Transverse colon (tissue), 4 donors: ENCODE measurements at regions not wholly inside any gene's neighbourhood (a gene's known extent, or its start where the extent isn't known, plus 50 kb on each side); places are given as distances from the start of the nearest gene placed in this dataset.
"Not testable (repeated sequence)": the region's sequence is repeated elsewhere in the genome, so short reads cannot be mapped to it uniquely, and the experiment has no call there.

Experiments
- DNase-seq: peaks from one replicate; pipeline ENCODE4 v3.0.0-alpha.2; 2019
- H3K27ac ChIP-seq, 4 donors: fragments of 200-600 bp; sonication (generic); 2 replicates each; pipeline ENCODE4 v1.5.1; 2016 to 2018; ENCODE audit warnings: inconsistent platforms in 4 of 4
- H3K27me3 ChIP-seq: fragments of 200-600 bp; sonication (generic); 2 replicates; pipeline ENCODE4 v1.5.1; 2017; ENCODE audit warnings: inconsistent platforms
- H3K36me3 ChIP-seq, 4 donors: fragments of 200-600 bp; sonication (generic); 2 replicates each; pipeline ENCODE4 v1.5.1; 2017 to 2019; ENCODE audit warnings: inconsistent platforms in 4 of 4
- H3K4me1 ChIP-seq, 4 donors: fragments of 200-600 bp; sonication (generic); 2 replicates each; pipeline ENCODE4 v1.5.1; 2017 to 2020; ENCODE audit warnings: inconsistent platforms in 4 of 4
- H3K4me3 ChIP-seq, 4 donors: fragments of 200-600 bp; sonication (generic); 1 replicate in 1 of 4; 2 replicates in 3 of 4; pipeline versions ENCODE4 v1.5.1 to v1.6.1; 2017 to 2019; ENCODE audit warnings: inconsistent platforms in 4 of 4
- H3K9me3 ChIP-seq, 2 donors: fragments of 200-600 bp; sonication (generic); 2 replicates each; pipeline ENCODE4 v1.5.1; 2017 to 2019; ENCODE audit warnings: inconsistent platforms in 2 of 2
- CTCF ChIP-seq, 5 experiments: fragments of 200-600 bp in 3 of 5; fragments of 450-650 bp in 2 of 5; sonication (generic) in 3 of 5; IDR thresholded peaks; 1 replicate in 2 of 5; 2 replicates in 3 of 5; pipeline ENCODE4 v1.5.1; 2016 to 2017; ENCODE audit warnings: antibody characterized with exemption in 5 of 5, inconsistent platforms in 3 of 5, mild to moderate bottlenecking in 2 of 5, moderate library complexity in 1 of 5
- EP300 ChIP-seq: sonication (generic); formaldehyde crosslinking; IDR thresholded peaks from one replicate; pipeline ENCODE4 v1.6.1; 2017; ENCODE audit warnings: antibody characterized with exemption, low read depth
- POLR2A ChIP-seq: fragments of 450-650 bp; IDR thresholded peaks from one replicate; pipeline ENCODE4 v1.6.1; 2016; ENCODE audit warnings: antibody characterized with exemption, mild to moderate bottlenecking, moderate library complexity
- POLR2AphosphoS5 ChIP-seq, 3 donors: sonication (generic); formaldehyde crosslinking; IDR thresholded peaks; one replicate each; pipeline ENCODE4 v1.6.1; 2016; ENCODE audit warnings: antibody characterized with exemption in 3 of 3
- WGBS, 2 donors: methylation state at CpG; one replicate each; pipeline ENCODE4 v1.1.5; 2018; ENCODE audit warnings: low coverage in 1 of 2; 5-methylcytosine and 5-hydroxymethylcytosine counted together
- in situ Hi-C, 4 donors: fragments of 200-750 bp; cut with MboI; loops; one replicate each; pipeline versions ENCODE4 v1.15.0 to v1.15.1; 2017; ENCODE audit warnings: low sequenced_read_pairs in 3 of 4, low pct_ligation_motif_present in 1 of 4, low pct_unique_long_range_greater_than_20kb in 1 of 4
- intact Hi-C: fragments of 100-400 bp; cut with DNase I; formaldehyde crosslinking; loops from one replicate; pipeline ENCODE4 v1.15.1; 2023; ENCODE audit warnings: low total_unique reads

- intact Hi-C loops: no loop called here
- H3K27ac ChIP-seq: no peak overlapping the region
- DNase-seq: no peak
- TF ChIP-seq POLR2AphosphoS5 (IDR thresholded peaks at IDR 0.05) (no peak), POLR2A (no peak), CTCF (IDR thresholded peaks at IDR 0.05) (no peak), EP300 (no peak)
- no peaks in the 10 kb centered on the region for H3K36me3 ChIP-seq
- WGBS, 2 donors: 78 to 82% methylated on average over 6 to 7 of the region's 7 CpGs
- no peaks in the 10 kb centered on the region for H3K9me3 ChIP-seq
- H3K4me3 ChIP-seq: no peak overlapping the region
- H3K4me1 ChIP-seq: no peaks in the 10 kb centered on the region
- in situ Hi-C loops: no loop called here
- no peaks in the 10 kb centered on the region for H3K27me3 ChIP-seq
These were observed 68.0 kb upstream of the IQSEC1 start for GRCh38 chr3:13141183-13141582.

- in situ Hi-C loops (no loop called here), intact Hi-C loops (no loop called here)
- no peaks in the 10 kb centered on the region for H3K27me3 ChIP-seq
- TF ChIP-seq POLR2AphosphoS5 (IDR thresholded peaks at IDR 0.05) (no peak), POLR2A (no peak), EP300 (no peak)
- WGBS, 2 donors: 86% methylated on average over 7 of the region's 7 CpGs; no CpG with 5 or more reads in 1 of the 2 donors
- no peaks in the 10 kb centered on the region for H3K9me3 ChIP-seq
- no peaks in the 10 kb centered on the region for H3K36me3 ChIP-seq
- no peak overlapping the region for H3K27ac ChIP-seq
- H3K4me3 ChIP-seq: no peak overlapping the region
- H3K4me1 ChIP-seq: no peaks in the 10 kb centered on the region
- DNase-seq: no peak
These were observed 67.4 kb upstream of the IQSEC1 start for GRCh38 chr3:13140596-13140995.

GRCh38 chr3:13139471-13140065, 66.3 kb upstream of the IQSEC1 start:
- WGBS, 2 donors: 91 to 92% methylated on average over 2 to 4 of the region's 4 CpGs
- Histone ChIP-seq H3K4me3 (no peak overlapping the region), H3K27ac (no peak overlapping the region), H3K9me3 (no peaks in the 10 kb centered on the region), H3K36me3 (no peaks in the 10 kb centered on the region), H3K4me1 (no peaks in the 10 kb centered on the region), H3K27me3 (no peaks in the 10 kb centered on the region)
- in situ Hi-C loops: no loop called here
- TF ChIP-seq POLR2AphosphoS5 (IDR thresholded peaks at IDR 0.05) (no peak), EP300 (no peak), CTCF (IDR thresholded peaks at IDR 0.05) (no peak), POLR2A (no peak)
- intact Hi-C loops: no loop called here
- no peak for DNase-seq

GRCh38 chr3:13138833-13139145, 65.6 kb upstream of the IQSEC1 start:
- TF ChIP-seq POLR2A (no peak), EP300 (no peak)
- Histone ChIP-seq H3K27ac (no peak overlapping the region), H3K27me3 (no peaks in the 10 kb centered on the region), H3K36me3 (no peaks in the 10 kb centered on the region), H3K4me3 (no peak overlapping the region), H3K4me1 (no peaks in the 10 kb centered on the region), H3K9me3 (no peaks in the 10 kb centered on the region)
- WGBS, 2 donors: 83% methylated on average over 1 of the region's 1 CpG; no CpG with 5 or more reads in 1 of the 2 donors
- DNase-seq: peak; percentile 1
- in situ Hi-C loops (no loop called here), intact Hi-C loops (no loop called here)

DNA sequence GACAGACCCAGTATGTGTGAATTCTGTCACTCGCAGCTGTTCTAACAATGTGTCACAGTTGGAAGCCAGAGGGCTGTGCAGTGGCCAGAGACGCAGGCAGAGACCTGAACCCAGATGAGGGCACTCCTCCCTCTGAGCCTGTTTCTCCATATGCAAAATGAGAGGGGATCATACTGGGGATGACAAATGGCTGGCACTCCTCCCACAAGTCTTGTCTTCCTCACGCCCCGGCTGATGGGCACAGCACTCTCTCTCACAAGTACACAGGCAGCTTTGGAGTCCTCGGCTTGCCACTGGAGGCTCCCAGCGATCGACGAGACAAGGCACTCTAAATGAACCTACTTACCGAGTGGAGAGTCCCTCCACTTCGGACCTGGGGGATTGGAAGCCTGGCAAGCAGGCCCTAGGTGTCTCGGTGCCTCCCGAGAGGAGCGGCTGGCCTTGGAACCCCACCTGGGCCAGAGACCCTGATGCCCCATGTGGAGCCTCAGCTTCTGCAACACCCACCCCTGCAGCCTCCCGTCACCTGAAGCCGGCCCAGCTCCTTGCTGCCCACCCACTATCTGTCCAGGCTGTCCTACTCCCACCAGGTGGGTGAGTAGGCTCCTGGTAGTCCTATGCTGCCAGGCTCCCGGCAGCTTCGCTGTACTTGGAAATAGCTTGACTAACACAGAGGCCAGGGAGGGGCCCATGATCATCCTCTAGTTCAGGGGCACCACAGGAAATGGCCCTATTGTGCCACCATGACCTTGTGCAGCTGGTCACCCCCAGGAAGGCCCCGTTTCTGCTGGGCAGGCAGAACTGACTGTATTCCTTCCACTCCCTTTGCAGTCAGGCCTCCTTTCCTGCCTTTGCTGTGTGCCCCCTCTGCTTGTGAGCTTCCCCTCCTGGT, 65.0 kb upstream of the IQSEC1 start:
- 71 to 100% methylated on average over 1 to 18 of the region's 18 CpGs for WGBS, 2 donors
- TF ChIP-seq CTCF (IDR thresholded peaks at IDR 0.05): no peak
- TF ChIP-seq POLR2AphosphoS5 (IDR thresholded peaks at IDR 0.05): no peak
- no peak for TF ChIP-seq POLR2A
- TF ChIP-seq EP300: no peak
- Histone ChIP-seq H3K36me3 (no peaks in the 10 kb centered on the region), H3K27ac (no peak overlapping the region), H3K27me3 (no peaks in the 10 kb centered on the region), H3K4me1 (no peaks in the 10 kb centered on the region), H3K9me3 (no peaks in the 10 kb centered on the region), H3K4me3 (no peak overlapping the region)
- DNase-seq: peak; percentile 5
- in situ Hi-C loops: no loop called here
- intact Hi-C loops: no loop called here

DNA sequence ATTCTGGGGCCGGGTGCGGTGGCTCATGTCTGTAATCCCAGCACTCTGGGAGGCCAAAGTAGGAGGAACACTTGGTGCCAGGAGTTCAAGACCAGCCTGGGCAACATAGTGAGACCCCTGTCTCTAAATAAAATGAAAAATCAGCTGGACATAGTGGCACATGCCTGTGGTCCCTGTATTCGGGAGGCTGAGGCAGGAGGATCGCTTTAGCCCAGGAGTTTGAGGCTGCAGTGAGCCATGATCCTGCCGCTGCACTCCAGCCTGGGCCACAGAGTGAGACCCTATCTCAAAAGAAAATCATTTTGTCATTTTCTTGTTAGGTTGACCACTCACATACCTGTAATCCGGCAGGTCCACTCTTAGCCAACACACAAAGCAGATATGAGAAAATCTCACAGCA, 63.6 kb upstream of the IQSEC1 start:
- H3K4me3 ChIP-seq, intact Hi-C loops, H3K9me3 ChIP-seq, H3K36me3 ChIP-seq, in situ Hi-C loops, H3K27ac ChIP-seq, H3K27me3 ChIP-seq, H3K4me1 ChIP-seq: not testable (repeated sequence)
- WGBS, 2 donors: 88 to 100% methylated on average over 1 to 6 of the region's 6 CpGs
- peak; percentile 3 for DNase-seq
